GM19239 (cell line): ENCODE measurements at regions not wholly inside any gene's neighbourhood (a gene's known extent, or its start where the extent isn't known, plus 50 kb on each side); places are given as distances from the start of the nearest gene placed in this dataset.

Experiments used
- DNase-seq: peaks from one replicate; pipeline ENCODE4 v3.0.0; 2011; ENCODE audit warnings: low spot score; ENCODE audit not compliant: insufficient read length
- FAIRE-seq: peaks from 2 replicates; lab custom pipeline; 2011; peaks lifted over from hg19 to GRCh38; lab: Jason Lieb, UNC

GRCh38 chr22:48855013-48855412 lies 972.7 kb downstream of the BRD1 start:
- no peak for DNase-seq
- FAIRE-seq = no peak

DNA sequence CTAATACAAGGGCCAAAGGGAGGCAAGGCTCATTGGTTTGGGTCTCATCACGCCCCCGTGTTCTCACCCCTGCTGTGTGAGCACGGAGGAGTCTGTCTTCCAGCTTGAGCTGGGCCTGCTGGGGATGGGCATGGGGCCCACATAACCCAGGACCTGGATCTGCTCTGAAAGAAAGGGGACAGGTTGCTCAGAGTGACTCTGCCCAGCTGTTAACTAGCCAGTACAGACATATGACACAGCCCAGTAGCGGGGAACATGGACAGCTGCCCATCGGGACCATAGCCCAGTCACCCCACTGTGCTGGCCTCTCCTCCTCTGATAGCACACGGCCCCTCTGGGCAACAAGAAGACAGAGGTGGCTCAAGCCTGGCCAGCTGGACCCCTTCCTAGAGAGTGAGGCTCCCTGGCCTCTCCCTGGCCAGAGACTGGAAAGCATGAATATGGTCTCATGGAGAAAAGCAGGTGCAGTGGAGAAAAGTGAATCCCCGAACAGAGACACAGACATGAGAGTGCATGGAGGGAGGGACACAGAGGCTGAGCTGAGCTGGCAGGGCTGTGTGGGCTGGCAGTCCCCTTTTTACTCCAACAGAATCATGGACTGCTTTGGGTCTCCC lies 973.9 kb downstream of the BRD1 start:
- DNase-seq (no peak), FAIRE-seq (no peak)

DNA sequence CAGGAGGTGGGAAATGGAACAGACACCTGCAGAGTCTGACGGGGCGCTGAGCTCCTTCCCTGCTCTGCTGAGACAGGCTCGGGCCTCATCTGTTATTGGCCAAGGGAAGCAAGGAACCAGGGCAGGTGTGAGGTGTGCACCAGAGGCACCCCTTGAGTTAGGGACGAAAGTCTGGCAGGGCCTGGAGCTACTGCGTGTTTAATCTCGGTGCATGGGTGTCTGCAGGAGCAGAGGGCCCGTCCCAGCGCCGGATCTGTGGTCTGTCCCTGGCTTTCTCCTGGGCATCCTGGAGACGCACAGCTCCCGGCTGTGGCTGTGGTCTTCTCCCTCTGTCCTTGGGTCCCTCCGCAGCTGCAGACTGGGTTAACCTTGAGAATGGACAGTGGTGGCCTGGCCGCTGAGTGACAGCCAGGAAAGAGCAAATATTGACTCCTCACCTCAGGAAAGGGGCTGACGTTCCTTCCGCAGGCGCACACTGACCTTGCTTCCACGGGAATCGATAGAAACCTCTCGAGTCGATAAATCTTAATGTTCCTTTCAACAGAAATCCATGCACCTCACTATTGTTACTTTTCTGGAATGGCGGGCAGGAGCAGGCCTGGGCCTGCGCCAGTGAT lies 975.6 kb downstream of the BRD1 start:
- FAIRE-seq = no peak
- no peak for DNase-seq

GRCh38 chr22:48850658-48851287 lies 976.9 kb downstream of the BRD1 start:
- no peak for DNase-seq
- no peak for FAIRE-seq

DNA sequence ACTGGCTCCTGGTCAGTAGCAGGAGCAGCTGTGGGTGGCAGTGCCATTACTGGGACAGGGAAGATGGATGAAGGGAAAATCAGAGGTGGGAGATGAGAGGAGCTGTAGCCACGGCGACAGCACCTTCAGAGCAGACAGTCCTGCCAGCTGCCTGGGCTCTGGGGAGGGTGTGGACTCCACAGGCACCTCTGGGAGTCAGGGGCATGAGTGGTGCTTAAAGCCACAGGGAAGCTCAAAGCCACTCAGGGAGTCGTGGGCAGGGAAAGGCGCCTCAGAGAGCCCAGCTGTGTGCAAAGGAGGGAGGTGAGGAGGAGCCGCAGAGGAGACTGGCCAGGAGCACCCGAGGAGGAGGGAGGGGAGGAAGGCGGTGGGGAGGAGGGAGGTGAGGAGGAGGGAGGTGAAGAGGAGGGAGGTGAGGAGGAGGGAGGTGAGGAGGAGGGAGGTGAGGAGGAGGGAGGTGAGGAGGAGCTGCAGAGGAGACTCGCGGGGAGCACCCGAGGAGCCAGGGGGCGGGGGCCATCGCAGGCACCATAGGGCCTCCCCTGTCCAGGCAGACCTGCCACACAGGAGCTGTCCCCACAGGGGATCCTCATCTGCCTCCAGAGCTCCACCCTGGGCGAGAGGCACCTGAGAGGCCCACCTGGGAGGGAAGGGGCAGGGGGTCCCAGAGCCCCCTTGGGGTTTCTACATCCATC lies 977.6 kb downstream of the BRD1 start:
- no peak for FAIRE-seq

GRCh38 chr22:48849219-48849912 lies 978.3 kb downstream of the BRD1 start:
- DNase-seq (no peak), FAIRE-seq (no peak)

More for the DNA sequence above, 977.6 kb downstream of the BRD1 start:
- no peak for DNase-seq

DNA sequence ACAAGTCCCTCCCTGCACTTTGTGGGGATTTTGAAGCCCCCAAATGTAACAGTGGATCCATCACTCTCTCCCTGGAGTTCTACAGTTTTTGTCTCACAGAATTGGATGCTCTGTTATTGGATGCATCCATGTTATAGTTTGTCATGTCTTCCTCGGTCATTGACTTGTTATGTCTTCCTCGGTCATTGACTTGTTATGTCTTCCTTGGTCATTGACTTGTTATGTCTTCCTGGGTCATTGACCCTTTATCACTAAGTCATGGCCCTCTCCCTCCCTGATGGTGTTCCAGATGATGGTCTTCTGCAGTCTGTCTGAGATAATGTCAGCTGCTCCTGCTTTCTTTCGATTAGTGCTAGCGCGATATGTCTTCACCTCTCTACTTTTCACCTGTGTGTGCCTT lies 981.5 kb downstream of the BRD1 start:
- DNase-seq (no peak), FAIRE-seq (no peak)

DNA sequence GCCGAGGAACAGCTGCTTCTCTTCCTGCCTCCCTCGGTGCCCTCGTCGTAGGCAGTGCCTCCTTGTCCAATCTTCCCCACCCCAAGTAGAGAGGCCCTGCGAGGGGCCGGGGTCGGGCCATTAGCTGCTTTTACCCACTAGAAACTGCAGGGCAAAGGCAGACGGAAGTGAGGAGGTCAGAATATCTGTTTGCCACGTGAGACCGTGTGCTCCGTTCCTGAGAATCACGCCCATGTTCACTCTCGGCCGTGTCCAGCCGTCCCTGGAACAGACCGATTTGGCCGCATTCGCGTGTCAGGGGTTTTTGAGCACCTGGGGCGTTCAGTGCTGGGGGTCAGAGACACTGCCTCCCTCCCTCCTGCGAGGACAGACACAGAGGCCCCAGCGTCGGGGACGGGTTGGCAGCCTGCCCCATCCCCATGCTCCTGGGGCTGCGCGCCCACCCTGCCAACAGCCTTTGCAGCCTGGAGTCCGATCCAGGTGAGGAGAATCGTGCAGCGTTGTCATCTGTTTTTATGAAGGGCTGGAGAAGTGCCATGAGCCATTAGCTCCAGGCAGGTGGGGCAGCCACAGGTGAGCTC lies 982.2 kb downstream of the BRD1 start:
- no peak for FAIRE-seq
- DNase-seq = no peak

DNA sequence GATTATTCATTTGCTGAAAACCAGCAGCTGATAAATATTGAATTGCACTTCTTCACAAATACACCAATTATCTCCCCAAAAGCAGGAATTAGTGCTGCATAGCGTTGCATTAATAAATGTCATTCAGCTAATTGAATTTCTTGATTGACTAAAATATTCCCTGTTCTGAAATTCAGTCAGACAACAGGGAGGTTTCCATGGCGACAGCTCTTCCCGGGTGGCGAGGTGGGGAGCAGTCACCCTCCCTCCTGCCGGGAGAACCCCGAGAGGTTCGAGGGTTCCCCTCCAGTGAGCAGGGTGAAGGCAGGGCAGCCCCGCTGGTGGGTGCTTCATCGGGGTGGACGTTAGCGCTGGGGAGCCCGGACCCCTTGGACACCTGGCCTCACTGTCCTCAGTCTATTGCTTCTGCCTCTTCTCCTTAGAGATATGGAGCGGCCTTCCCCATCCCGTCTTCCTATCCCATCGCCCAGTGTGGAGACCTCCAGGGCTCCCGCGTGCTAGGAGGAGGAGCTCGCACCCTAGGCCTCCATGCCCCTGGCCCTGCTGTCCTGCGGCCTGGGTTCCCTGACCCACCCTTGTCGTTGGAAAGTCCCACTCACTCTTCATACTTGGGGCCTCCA lies 983.5 kb downstream of the BRD1 start:
- no peak for FAIRE-seq
- no peak for DNase-seq

DNA sequence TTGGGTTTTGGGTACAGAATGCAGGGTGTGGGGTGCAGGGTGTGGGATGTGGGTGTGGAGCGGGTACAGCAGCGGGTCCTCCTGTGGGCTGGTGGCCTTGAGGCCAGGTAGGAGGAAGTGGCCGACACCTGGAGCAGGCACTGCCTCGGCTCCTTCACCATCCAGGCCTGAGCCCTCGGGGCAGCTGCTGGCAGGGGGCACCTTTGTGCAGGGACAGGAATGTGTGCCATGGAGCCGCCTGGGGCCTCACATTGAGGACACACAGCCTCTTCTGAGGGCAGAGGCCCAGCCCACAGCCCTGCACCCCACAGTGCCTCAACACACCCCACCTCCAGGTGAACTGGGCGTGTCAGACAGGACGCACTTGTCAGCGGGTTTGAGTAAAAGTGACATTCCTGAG lies 984.0 kb downstream of the BRD1 start:
- DNase-seq (no peak), FAIRE-seq (no peak)

GRCh38 chr22:48842976-48843375 lies 984.7 kb downstream of the BRD1 start:
- DNase-seq (no peak), FAIRE-seq (no peak)

- no peak for DNase-seq
- FAIRE-seq = no peak
Observed at GRCh38 chr22:48842583-48842945, 985.1 kb downstream of the BRD1 start.

DNA sequence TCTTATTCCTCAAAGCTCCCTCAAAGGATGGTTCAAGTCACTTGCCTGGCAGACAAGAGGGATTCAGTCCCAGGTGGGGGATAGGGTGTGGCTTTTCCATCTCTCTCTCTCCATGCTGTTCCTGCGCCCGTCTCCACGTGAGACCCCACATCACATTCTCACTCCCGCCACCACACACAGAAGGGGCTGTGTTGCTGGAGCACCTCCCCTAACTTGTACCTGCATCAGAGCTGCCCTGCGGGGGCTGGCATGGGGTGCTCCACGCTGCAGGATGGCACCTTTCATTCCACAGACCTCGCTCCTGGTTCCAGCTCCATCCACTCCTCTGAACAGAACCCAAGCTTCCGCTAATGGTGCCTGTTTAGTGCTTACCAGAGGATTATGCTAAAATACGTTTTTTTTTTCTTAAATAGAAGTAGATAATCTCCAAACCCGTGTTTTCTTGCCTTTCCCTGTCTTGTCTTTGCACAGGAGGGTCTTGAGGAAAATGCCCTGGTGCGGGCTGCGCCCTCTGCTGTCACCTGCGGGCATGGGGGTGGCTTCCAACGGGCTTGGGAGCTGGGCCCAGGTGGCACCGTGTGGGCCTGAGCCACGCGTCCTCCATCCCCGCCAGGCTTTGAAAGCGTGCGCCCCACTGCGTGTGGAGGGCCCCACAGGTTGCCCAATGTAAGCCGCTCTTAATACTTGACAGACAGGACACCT lies 985.6 kb downstream of the BRD1 start:
- DNase-seq = no peak
- FAIRE-seq = no peak

DNA sequence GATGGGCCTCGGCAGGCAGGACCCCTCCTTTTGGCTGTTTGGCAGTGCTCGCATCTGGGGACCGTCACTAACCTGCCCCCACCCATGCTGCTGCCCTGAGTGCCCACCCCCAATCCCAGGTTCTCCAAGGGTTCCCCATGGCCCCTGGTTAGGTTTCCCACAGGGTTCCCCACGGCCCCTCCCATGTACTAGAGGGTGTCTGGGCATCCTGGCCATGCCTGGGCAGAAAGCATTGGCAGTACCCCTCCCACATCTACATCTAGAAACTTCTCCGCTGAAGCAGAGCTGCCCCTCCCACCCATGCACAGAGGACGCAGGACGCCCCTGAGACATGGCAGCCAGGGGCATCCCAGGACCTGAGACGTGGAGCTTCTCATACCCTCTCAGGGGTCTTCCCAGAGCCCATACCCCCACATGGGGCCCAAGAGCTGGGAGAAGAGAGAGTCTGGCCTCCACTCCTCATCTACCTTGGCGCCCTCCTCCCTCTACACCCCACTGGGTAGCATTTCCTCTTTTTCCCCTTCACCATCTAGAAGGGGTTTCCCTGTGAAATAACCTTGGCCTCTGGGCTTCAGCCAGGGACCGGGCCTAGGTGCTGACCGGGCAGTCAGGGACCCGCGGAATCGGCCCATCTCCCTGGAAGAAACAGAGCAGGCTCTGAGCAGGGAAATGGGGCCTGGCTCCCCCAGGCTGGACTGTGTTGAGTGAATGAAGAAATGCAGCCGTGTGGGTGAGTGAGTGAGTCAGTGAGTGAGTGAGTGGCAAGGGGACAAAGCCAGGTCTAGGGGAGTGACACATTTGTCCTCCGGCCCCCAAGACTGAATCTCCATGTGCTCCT lies 987.3 kb downstream of the BRD1 start:
- no peak for DNase-seq

GRCh38 chr22:48838846-48839730 lies 988.6 kb downstream of the BRD1 start:
- DNase-seq (no peak), FAIRE-seq (no peak)

More for the DNA sequence above, 987.3 kb downstream of the BRD1 start:
- FAIRE-seq = no peak

- DNase-seq = no peak
- no peak for FAIRE-seq
Observed at GRCh38 chr22:48838376-48838775, 989.3 kb downstream of the BRD1 start.

- no peak for DNase-seq
- no peak for FAIRE-seq
Observed at GRCh38 chr22:48837341-48837935, 990.2 kb downstream of the BRD1 start.
